IPS-15b (cell line): ENCODE measurements at regions not wholly inside any gene's neighbourhood (a gene's known extent, or its start where the extent isn't known, plus 50 kb on each side); places are given as distances from the start of the nearest gene placed in this dataset.

Experiments used
- H3K27me3 ChIP-seq: one replicate; pipeline ENCODE4 v1.6.1; 2013; ENCODE audit warnings: low read length; ENCODE audit not compliant: control insufficient read depth, insufficient read depth
- H3K36me3 ChIP-seq: one replicate; pipeline ENCODE4 v1.6.1; 2013; ENCODE audit warnings: low read length; ENCODE audit not compliant: control insufficient read depth, insufficient read depth
- H3K4me1 ChIP-seq: one replicate; pipeline ENCODE4 v1.6.1; 2013; ENCODE audit warnings: mild to moderate bottlenecking, low read length; ENCODE audit not compliant: control insufficient read depth, insufficient read depth
- H3K4me3 ChIP-seq: one replicate; pipeline ENCODE4 v1.5.1; 2013; ENCODE audit warnings: low read depth, low read length
- H3K9ac ChIP-seq: one replicate; pipeline ENCODE4 v1.6.1; 2013; ENCODE audit warnings: low read depth, mild to moderate bottlenecking, low read length
- H3K9me3 ChIP-seq: one replicate; pipeline ENCODE4 v1.6.1; 2013; ENCODE audit warnings: mild to moderate bottlenecking, low read length; ENCODE audit not compliant: control insufficient read depth, insufficient read depth

- Histone ChIP-seq H3K36me3 (no peaks in the 10 kb centered on the region), H3K4me3 (no peak overlapping the region), H3K27me3 (no peaks in the 10 kb centered on the region), H3K4me1 (no peaks in the 10 kb centered on the region), H3K9me3 (no peaks in the 10 kb centered on the region), H3K9ac (no peak overlapping the region)
These were observed 235.7 kb downstream of the HTR1A start for GRCh38 chr5:63726496-63726895.

- H3K27me3 ChIP-seq: no peaks in the 10 kb centered on the region
- H3K9ac ChIP-seq: no peak overlapping the region
- no peaks in the 10 kb centered on the region for H3K36me3 ChIP-seq
- H3K4me1 ChIP-seq: no peaks in the 10 kb centered on the region
- no peaks in the 10 kb centered on the region for H3K9me3 ChIP-seq
- H3K4me3 ChIP-seq: no peak overlapping the region
These were observed 243.1 kb downstream of the HTR1A start for GRCh38 chr5:63719147-63719546.

- Histone ChIP-seq H3K27me3 (no peaks in the 10 kb centered on the region), H3K4me3 (no peak overlapping the region), H3K9me3 (no peaks in the 10 kb centered on the region), H3K36me3 (no peaks in the 10 kb centered on the region), H3K4me1 (no peaks in the 10 kb centered on the region), H3K9ac (no peak overlapping the region)
These were observed 262.0 kb downstream of the HTR1A start for GRCh38 chr5:63700241-63700640.

GRCh38 chr5:63697811-63698210, 264.4 kb downstream of the HTR1A start:
- no peaks in the 10 kb centered on the region for H3K9me3 ChIP-seq
- no peaks in the 10 kb centered on the region for H3K27me3 ChIP-seq
- no peaks in the 10 kb centered on the region for H3K36me3 ChIP-seq
- no peak overlapping the region for H3K4me3 ChIP-seq
- H3K4me1 ChIP-seq: no peaks in the 10 kb centered on the region
- H3K9ac ChIP-seq: no peak overlapping the region

GRCh38 chr5:63690546-63690945, 271.7 kb downstream of the HTR1A start:
- Histone ChIP-seq H3K9me3 (no peaks in the 10 kb centered on the region), H3K27me3 (no peaks in the 10 kb centered on the region)

GRCh38 chr5:63687854-63688516, 274.3 kb downstream of the HTR1A start:
- no peaks in the 10 kb centered on the region for H3K27me3 ChIP-seq
- no peaks in the 10 kb centered on the region for H3K36me3 ChIP-seq
- no peak overlapping the region for H3K4me3 ChIP-seq
- H3K9me3 ChIP-seq: no peaks in the 10 kb centered on the region
- H3K9ac ChIP-seq: no peak overlapping the region
- peaks cover 12% of the 10 kb centered on the region for H3K4me1 ChIP-seq

More at GRCh38 chr5:63690546-63690945, 271.7 kb downstream of the HTR1A start:
- H3K9ac ChIP-seq: no peak overlapping the region
- H3K36me3 ChIP-seq: no peaks in the 10 kb centered on the region
- H3K4me3 ChIP-seq: no peak overlapping the region
- peaks cover 12% of the 10 kb centered on the region for H3K4me1 ChIP-seq

- Histone ChIP-seq H3K9me3 (no peaks in the 10 kb centered on the region), H3K9ac (no peak overlapping the region)
These were observed 275.3 kb downstream of the HTR1A start for GRCh38 chr5:63686938-63687337.

GRCh38 chr5:63686181-63686580, 276.1 kb downstream of the HTR1A start:
- H3K9ac ChIP-seq: no peak overlapping the region
- H3K36me3 ChIP-seq: no peaks in the 10 kb centered on the region
- H3K27me3 ChIP-seq: no peaks in the 10 kb centered on the region
- no peaks in the 10 kb centered on the region for H3K9me3 ChIP-seq
- H3K4me1 ChIP-seq: peaks cover 12% of the 10 kb centered on the region
- H3K4me3 ChIP-seq: no peak overlapping the region

More at GRCh38 chr5:63686938-63687337, 275.3 kb downstream of the HTR1A start:
- H3K4me1 ChIP-seq: peaks cover 12% of the 10 kb centered on the region
- H3K36me3 ChIP-seq: no peaks in the 10 kb centered on the region
- no peak overlapping the region for H3K4me3 ChIP-seq
- H3K27me3 ChIP-seq: no peaks in the 10 kb centered on the region

GRCh38 chr5:63685454-63685853, 276.8 kb downstream of the HTR1A start:
- Histone ChIP-seq H3K9me3 (no peaks in the 10 kb centered on the region), H3K27me3 (no peaks in the 10 kb centered on the region), H3K36me3 (no peaks in the 10 kb centered on the region), H3K4me1 (peaks cover 12% of the 10 kb centered on the region), H3K4me3 (no peak overlapping the region), H3K9ac (no peak overlapping the region)

- Histone ChIP-seq H3K36me3 (no peaks in the 10 kb centered on the region), H3K9ac (no peak overlapping the region), H3K4me1 (no peaks in the 10 kb centered on the region), H3K9me3 (no peaks in the 10 kb centered on the region), H3K4me3 (no peak overlapping the region), H3K27me3 (no peaks in the 10 kb centered on the region)
These were observed 287.4 kb downstream of the HTR1A start for GRCh38 chr5:63674881-63675280.

- no peak overlapping the region for H3K4me3 ChIP-seq
- no peaks in the 10 kb centered on the region for H3K9me3 ChIP-seq
- peaks cover 3% of the 10 kb centered on the region for H3K4me1 ChIP-seq
- no peak overlapping the region for H3K9ac ChIP-seq
- no peaks in the 10 kb centered on the region for H3K27me3 ChIP-seq
- H3K36me3 ChIP-seq: no peaks in the 10 kb centered on the region
These were observed 307.2 kb downstream of the HTR1A start for GRCh38 chr5:63655043-63655442.

- Histone ChIP-seq H3K36me3 (no peaks in the 10 kb centered on the region), H3K4me1 (peaks cover 3% of the 10 kb centered on the region), H3K9ac (no peak overlapping the region), H3K9me3 (no peaks in the 10 kb centered on the region), H3K27me3 (no peaks in the 10 kb centered on the region), H3K4me3 (no peak overlapping the region)
These were observed 311.7 kb downstream of the HTR1A start for GRCh38 chr5:63650581-63650980.
